Esophagus muscularis mucosa (tissue), 4 donors: ENCODE measurements at regions not wholly inside any gene's neighbourhood (a gene's known extent, or its start where the extent isn't known, plus 50 kb on each side); places are given as distances from the start of the nearest gene placed in this dataset.

Source experiments
- DNase-seq: peaks from one replicate; pipeline ENCODE4 v3.0.0-alpha.2; 2017; ENCODE audit errors: extremely low spot score
- H3K27ac ChIP-seq, 4 donors: fragments of 200-600 bp; sonication (generic); replicated peaks in 1 of 4; 1 replicate in 3 of 4; 2 replicates in 1 of 4; pipeline ENCODE4 v1.5.1; 2016 to 2019; ENCODE audit warnings: mild to moderate bottlenecking in 1 of 4
- H3K27me3 ChIP-seq, 4 donors: fragments of 200-600 bp; sonication (generic); one replicate each; pipeline versions ENCODE4 v1.5.1 to v1.6.0; 2016 to 2019
- H3K36me3 ChIP-seq, 4 donors: fragments of 200-600 bp; sonication (generic); one replicate each; pipeline ENCODE4 v1.5.1; 2016 to 2019
- H3K4me1 ChIP-seq, 4 donors: fragments of 200-600 bp; sonication (generic); one replicate each; pipeline ENCODE4 v1.5.1; 2016 to 2019
- H3K4me3 ChIP-seq, 4 donors: fragments of 200-600 bp; sonication (generic); 1 replicate in 2 of 4; 2 replicates in 2 of 4; pipeline ENCODE4 v1.5.1; 2016 to 2019; ENCODE audit warnings: mild to moderate bottlenecking in 4 of 4, moderate library complexity in 1 of 4
- H3K9me3 ChIP-seq, 4 donors: fragments of 200-600 bp; sonication (generic); 1 replicate in 3 of 4; 2 replicates in 1 of 4; pipeline ENCODE4 v1.5.1; 2016 to 2019
- EP300 ChIP-seq: sonication (generic); formaldehyde crosslinking; IDR thresholded peaks from one replicate; pipeline ENCODE4 v1.6.1; 2017; ENCODE audit warnings: antibody characterized with exemption
- POLR2A ChIP-seq: fragments of 450-650 bp; IDR thresholded peaks from one replicate; pipeline ENCODE4 v1.6.1; 2017; ENCODE audit warnings: antibody characterized with exemption, moderate library complexity, mild to moderate bottlenecking, low read depth
- POLR2AphosphoS5 ChIP-seq, 2 donors: sonication (generic); formaldehyde crosslinking; IDR thresholded peaks; one replicate each; pipeline ENCODE4 v1.6.1; 2017; ENCODE audit warnings: antibody characterized with exemption in 2 of 2
- WGBS: methylation state at CpG from one replicate; pipeline ENCODE4 v1.1.5; 2018; 5-methylcytosine and 5-hydroxymethylcytosine counted together
- intact Hi-C: fragments of 100-400 bp; cut with DNase I; formaldehyde crosslinking; loops from one replicate; pipeline ENCODE4 v1.15.1; 2023
- TF ChIP-seq, protein P1 (sequence below), 3 experiments: fragments of 200-600 bp in 2 of 3; fragments of 450-650 bp in 1 of 3; sonication (generic) in 2 of 3; IDR thresholded peaks; one replicate each; pipeline ENCODE4 v1.5.1; 2017 to 2019; ENCODE audit warnings: antibody characterized with exemption in 3 of 3, mild to moderate bottlenecking in 2 of 3, moderate library complexity in 1 of 3

- Histone ChIP-seq H3K36me3 (no peaks in the 10 kb centered on the region), H3K9me3 (no peaks in the 10 kb centered on the region), H3K27ac (no peak overlapping the region), H3K4me1 (no peaks in the 10 kb centered on the region), H3K4me3 (no peak overlapping the region), H3K27me3 (peaks cover 0 to 5% (median 0%) of the 10 kb centered on the region in 4 donors)
- TF ChIP-seq, protein P1, sequence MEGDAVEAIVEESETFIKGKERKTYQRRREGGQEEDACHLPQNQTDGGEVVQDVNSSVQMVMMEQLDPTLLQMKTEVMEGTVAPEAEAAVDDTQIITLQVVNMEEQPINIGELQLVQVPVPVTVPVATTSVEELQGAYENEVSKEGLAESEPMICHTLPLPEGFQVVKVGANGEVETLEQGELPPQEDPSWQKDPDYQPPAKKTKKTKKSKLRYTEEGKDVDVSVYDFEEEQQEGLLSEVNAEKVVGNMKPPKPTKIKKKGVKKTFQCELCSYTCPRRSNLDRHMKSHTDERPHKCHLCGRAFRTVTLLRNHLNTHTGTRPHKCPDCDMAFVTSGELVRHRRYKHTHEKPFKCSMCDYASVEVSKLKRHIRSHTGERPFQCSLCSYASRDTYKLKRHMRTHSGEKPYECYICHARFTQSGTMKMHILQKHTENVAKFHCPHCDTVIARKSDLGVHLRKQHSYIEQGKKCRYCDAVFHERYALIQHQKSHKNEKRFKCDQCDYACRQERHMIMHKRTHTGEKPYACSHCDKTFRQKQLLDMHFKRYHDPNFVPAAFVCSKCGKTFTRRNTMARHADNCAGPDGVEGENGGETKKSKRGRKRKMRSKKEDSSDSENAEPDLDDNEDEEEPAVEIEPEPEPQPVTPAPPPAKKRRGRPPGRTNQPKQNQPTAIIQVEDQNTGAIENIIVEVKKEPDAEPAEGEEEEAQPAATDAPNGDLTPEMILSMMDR (IDR thresholded peaks at IDR 0.05) = no peak
- no peak for TF ChIP-seq POLR2AphosphoS5 (IDR thresholded peaks at IDR 0.05)
- TF ChIP-seq EP300 = no peak
- TF ChIP-seq POLR2A = no peak
- WGBS = 94% methylated on average over 4 of the region's 4 CpGs
- intact Hi-C loops = no loop called here
- no peak for DNase-seq
These were observed 140.7 kb downstream of the APIP start for GRCh38 chr11:34775417-34775888.

DNA sequence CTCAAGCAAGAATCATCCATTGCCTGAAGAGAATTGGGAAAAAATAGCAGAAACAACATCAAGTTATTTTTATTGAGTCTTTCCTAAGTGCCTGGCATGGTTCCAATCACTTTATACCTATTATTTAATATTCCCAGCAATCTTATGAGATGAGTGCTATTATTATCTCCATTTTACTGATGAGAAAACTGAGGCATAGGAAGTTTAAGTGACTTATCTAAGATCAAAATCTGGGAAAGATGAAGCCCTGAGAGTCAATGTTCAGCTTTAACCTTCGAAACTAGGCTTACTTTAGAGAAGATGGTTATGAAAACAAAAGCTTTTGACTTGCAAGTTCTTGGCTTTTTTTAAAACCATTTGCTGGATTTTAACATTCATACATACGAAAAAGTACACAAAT, 141.6 kb downstream of the APIP start:
- Histone ChIP-seq H3K4me3 (no peak overlapping the region), H3K36me3 (no peaks in the 10 kb centered on the region), H3K4me1 (no peaks in the 10 kb centered on the region), H3K9me3 (no peaks in the 10 kb centered on the region), H3K27me3 (peaks cover 0 to 5% (median 0%) of the 10 kb centered on the region in 4 donors), H3K27ac (no peak overlapping the region)
- 70% methylated on average over 2 of the region's 2 CpGs for WGBS
- intact Hi-C loops = no loop called here
- no peak for DNase-seq
- TF ChIP-seq EP300 = no peak
- TF ChIP-seq, protein P1 (IDR thresholded peaks at IDR 0.05) = no peak
- TF ChIP-seq POLR2AphosphoS5 (IDR thresholded peaks at IDR 0.05) = no peak
- TF ChIP-seq POLR2A = no peak

GRCh38 chr11:34773826-34774225, 142.4 kb downstream of the APIP start:
- no peak for TF ChIP-seq EP300
- TF ChIP-seq POLR2AphosphoS5 (IDR thresholded peaks at IDR 0.05) = no peak
- TF ChIP-seq, protein P1 (IDR thresholded peaks at IDR 0.05) = no peak
- TF ChIP-seq POLR2A = no peak
- no peak for DNase-seq
- H3K9me3 ChIP-seq = no peaks in the 10 kb centered on the region
- H3K36me3 ChIP-seq = no peaks in the 10 kb centered on the region
- intact Hi-C loops = no loop called here
- peaks cover 0 to 5% (median 0%) of the 10 kb centered on the region in 4 donors for H3K27me3 ChIP-seq
- no peaks in the 10 kb centered on the region for H3K4me1 ChIP-seq
- no peak overlapping the region for H3K27ac ChIP-seq
- 17% methylated on average over 1 of the region's 1 CpG for WGBS
- no peak overlapping the region for H3K4me3 ChIP-seq

DNA sequence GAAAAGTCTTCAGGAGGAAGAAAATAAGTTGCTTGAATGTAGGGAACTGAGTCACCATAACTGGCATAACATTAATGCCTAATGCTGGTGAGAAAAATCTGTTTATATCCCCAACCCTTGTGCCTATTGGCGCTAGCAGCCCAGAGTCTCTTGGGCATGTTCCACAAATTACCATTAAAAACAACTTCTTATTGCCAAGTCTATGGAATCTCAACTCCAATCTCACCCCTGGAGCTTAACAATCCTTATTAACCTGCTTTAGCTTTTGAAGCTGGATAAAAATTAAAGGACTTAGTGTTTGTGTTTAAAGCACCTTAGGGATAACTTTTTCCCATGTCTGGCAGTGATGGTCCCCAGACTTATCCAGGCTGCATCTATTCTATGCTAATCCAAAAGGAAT, 143.0 kb downstream of the APIP start:
- intact Hi-C loops = no loop called here
- no peaks in the 10 kb centered on the region for H3K9me3 ChIP-seq

More for the DNA sequence above, 143.0 kb downstream of the APIP start:
- 33% methylated on average over 1 of the region's 1 CpG for WGBS
- Histone ChIP-seq H3K4me1 (no peaks in the 10 kb centered on the region), H3K27ac (no peak overlapping the region), H3K36me3 (no peaks in the 10 kb centered on the region), H3K4me3 (no peak overlapping the region), H3K27me3 (peaks cover 0 to 5% (median 0%) of the 10 kb centered on the region in 4 donors)
- DNase-seq = no peak
- TF ChIP-seq EP300 (no peak), POLR2AphosphoS5 (IDR thresholded peaks at IDR 0.05) (no peak), POLR2A (no peak)
- TF ChIP-seq, protein P1 (IDR thresholded peaks at IDR 0.05) = no peak
